ENCODE measurements at regions not wholly inside any gene's neighbourhood (a gene's known extent, or its start where the extent isn't known, plus 50 kb on each side); places are given as distances from the start of the nearest gene placed in this dataset.
"Not testable (repeated sequence)": the region's sequence is repeated elsewhere in the genome, so short reads cannot be mapped to it uniquely, and the experiment has no call there.

GRCh38 chr4:151459375-151459774 lies 50.4 kb downstream of the FHIP1A start:
- DNase-seq: no peak

GRCh38 chr4:151460434-151460833 lies 51.5 kb downstream of the FHIP1A start:
- DNase-seq: peak in 1 of 2 experiments; percentile 1

DNA sequence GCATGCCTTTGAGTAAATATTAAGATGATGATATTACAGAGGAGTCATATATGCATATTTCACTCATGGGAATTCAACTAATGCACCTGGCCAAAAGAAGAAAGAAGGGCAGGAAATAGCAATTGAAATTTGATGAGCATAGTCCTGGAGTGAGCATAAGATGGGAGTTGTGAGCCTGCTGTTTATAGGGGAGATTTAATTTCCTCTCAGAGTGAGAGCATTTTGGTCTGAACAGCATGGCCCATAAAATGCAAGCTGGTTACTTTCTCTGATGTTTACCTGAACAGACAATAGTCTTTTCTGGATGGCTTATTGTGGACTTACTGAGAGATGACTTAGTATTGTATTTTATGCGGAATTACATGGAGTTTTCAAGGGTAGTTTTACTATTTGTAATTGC lies 53.6 kb downstream of the FHIP1A start:
- no peak for DNase-seq

DNA sequence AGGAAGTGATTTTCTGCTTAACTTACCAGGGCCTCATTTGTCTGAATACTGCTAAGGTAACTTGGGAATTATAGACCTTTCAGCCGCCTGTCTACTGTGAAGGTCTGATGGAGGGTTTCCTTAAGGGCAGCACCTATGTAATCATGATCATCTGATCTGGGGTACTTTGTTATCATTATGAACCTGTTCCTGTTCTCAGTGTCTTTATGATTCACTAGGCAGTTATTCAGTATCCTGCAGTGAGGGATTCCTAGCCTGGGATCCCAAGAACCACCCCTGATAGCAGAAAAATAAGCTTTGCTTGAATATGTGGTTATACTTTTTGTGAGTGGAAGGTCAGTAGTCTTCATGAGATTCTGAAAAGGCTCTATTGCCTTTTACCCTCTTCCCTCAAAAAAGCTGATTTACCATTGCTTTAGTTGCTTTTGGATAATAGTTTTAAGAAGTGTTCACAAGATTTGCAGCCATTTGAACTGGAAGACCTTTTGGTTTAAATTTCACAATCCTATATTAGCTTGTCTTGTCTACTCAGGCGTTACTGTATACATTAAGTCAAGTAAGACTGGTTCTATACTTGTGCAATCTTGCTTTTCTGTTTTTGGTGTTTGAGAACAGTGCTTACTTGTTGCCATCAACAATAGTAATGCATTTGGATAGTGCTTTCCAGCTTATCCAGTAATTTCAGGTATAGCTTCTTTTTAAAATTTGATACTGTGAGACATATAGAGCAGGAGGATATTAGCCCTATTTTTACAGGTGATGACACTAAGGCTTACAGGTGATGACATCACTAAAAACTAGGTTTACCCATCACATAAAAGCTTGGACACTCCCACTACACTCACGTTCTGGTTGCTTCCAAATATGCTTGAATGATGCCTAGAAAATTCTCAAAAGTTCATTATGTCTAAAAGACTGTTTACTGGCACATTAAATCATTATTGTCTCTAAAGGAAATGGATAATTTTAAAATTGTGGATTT lies 60.0 kb downstream of the FHIP1A start:
- DNase-seq: no peak

DNA sequence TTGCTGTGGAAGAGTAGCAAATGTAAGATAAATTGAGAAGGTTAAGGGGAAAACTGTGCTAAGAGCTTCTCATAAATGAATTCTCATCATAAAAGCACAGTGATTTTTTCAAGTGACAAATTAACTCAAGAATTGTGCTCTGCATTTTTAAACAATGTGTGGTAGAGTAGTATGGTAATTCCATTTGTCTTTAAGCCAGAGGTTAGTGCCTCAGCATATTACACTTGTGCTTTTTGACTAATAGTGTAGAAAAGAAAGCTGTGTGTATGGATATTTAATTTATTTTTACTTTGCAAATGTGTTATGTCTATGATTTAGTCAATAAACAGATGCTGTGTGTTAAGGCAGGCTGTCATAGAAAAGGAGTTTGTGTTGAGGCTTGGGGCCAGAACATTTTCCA lies 61.0 kb downstream of the FHIP1A start:
- no peak for DNase-seq

DNA sequence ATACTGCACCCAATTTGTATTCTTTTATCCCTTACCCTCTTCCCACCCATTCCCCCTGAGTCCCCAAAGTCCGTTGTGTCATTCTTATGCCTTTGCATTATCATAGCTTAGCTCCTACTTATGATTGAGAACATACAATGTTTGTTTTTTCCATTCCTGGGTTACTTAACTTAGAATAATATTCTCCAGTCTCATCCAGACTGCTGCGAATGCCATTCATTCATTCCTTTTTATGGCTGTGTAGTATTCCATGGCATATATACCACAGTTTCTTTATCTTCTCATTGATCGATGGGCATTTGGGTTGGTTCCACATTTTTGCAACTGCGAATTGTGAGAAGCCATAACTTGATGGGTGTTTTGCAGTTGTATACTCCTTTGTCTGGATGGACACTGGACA lies 62.8 kb downstream of the FHIP1A start:
- no peak for DNase-seq

DNA sequence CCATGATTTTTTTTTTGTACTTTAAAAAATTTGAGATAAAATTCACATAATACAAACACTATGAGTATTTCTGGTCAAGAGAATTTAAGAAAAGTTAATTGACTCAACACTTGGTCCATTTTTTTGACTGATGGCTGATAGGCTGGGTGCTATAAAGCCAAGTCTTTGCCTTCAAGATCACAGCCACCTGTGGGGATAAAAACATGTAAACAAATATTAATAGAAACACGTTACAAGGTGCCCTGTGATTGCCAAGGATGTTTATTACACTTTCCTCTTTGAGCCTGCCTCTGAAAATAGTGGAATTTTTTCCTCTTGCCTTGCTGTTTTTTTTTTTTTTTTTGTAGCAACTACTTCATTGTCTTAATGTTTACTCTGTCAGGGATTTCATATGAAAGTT lies 63.3 kb downstream of the FHIP1A start:
- no peak for DNase-seq

DNA sequence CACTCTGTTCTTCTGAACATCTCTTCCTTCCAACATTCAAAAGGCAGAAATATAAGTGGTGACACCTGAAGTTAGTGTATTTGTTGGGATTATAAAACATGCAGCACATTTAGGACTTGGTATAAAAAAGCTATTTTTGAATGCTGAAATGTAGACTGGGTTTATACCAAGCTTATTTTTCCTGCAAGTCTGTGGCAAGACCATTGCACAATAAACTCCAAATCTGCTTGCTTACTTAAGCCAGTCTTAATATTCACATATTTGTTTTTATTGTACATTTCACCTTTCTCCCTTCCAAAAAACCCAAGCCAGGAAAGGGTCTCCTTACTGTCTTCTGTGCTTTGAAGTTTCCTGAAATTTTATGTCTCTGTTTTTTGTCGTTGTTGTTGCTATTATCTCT lies 63.7 kb downstream of the FHIP1A start:
- DNase-seq: no peak

DNA sequence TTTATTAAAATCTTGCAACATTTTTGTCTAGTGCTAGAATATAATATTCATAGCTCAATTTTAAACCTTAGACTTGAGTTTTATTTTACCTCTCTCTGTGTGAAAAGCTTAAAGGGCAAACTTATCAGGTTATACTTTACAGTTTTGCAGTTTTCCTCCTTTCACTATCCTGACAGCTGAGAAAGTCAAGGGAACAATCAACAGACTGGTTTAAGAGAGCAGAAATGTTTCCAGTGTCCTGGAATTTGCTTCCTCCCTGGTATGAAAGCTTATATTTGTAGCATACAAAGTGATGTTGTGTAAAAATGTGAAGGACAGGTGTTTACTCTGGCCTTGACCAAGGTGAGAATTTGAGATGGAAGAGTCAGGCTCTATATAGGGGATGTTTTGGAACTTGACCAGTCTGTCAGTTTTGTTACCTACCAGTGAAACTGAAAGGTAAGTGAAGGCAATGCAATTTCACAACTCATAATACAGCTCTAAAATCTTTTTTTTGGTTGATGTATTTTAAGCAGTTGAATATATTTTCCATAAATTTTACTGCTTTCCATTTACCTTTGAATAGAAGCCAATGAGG lies 64.6 kb downstream of the FHIP1A start:
- DNase-seq: no peak

GRCh38 chr4:151475035-151475714 lies 66.2 kb downstream of the FHIP1A start:
- no peak for DNase-seq

DNA sequence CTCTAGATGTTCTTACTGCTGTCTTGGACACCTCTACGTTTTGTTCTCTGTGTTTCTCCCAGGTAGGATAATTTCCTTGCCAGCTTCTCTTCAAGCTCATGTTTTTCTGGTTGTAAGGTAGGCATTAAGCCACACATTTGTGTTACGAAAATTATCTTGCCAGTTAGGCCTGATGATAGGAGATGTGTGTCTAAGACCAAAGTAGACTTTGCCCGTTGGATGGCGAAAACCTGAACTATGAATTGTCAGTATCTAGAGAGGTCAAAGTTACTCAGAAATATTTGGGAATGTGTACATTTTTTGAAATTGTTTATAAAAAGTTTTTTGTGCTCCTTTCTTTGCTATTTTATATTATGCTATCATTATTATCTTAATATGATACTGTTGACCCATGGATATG lies 72.8 kb downstream of the FHIP1A start:
- DNase-seq: no peak

DNA sequence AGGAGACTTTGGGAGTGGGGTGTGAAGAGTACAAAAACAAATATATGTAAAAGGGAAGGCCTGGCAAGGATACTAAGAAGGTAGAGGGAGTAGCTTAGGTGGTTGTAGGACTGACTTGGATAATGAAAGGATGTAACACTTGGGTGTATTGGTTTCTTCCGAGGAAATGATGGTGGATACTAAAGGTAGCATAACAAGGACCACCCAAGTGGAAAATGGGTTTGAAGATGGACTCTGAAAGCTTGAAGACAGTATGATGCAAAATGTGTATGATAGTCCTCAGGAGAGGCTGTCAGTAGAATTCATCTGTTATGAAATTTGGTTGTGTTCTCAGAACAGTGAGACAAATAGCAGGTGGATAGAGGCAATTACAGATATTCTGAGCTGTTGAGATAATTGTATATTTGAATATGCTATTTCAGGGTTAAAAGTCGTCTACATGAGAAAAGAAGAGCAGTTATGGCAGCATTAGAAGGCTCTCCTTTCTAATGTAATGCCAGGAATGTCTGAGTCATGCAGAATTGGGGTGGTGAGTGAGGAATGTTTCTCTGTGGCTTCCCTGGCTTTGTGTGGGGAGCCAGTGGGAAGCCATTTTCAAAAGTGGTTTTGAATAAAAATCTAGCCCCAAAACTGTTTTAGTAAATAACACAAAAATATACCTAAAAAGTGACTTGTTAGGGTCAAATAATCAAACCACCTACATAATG lies 75.6 kb downstream of the FHIP1A start:
- no peak for DNase-seq

GRCh38 chr4:151485541-151486131 lies 76.7 kb downstream of the FHIP1A start:
- no peak for DNase-seq

GRCh38 chr4:151486168-151486567 lies 77.2 kb downstream of the FHIP1A start:
- DNase-seq: no peak

- no peak for DNase-seq
Measured at GRCh38 chr4:151488968-151489367, 80.0 kb downstream of the FHIP1A start.

GRCh38 chr4:151489462-151490203 lies 80.7 kb downstream of the FHIP1A start:
- peak in 1 of 2 experiments; percentile 0 for DNase-seq

GRCh38 chr4:151495612-151496011 lies 86.6 kb downstream of the FHIP1A start:
- peak; percentile 1 to 2 for DNase-seq

GRCh38 chr4:151511548-151511947 lies 102.6 kb downstream of the FHIP1A start:
- not testable (repeated sequence) for DNase-seq

DNA sequence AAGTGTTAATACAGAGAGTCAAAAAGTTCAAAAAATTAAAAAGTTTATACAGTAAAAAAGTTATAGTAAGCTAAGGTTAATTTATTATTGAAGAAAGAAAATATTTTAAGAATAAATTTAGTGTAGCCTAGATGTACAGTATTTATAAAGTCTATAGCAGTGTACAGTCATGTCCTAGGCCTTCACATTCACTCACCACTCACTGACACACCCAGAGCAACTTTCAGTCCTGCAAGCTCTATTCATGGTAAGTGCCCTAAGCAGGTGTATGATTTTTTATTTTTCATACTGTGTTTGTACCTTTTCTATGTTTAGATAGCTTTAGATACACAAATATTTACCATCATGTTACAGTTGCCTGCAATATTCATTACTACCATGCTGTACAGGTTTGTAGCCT lies 108.9 kb downstream of the FHIP1A start:
- no peak for DNase-seq

DNA sequence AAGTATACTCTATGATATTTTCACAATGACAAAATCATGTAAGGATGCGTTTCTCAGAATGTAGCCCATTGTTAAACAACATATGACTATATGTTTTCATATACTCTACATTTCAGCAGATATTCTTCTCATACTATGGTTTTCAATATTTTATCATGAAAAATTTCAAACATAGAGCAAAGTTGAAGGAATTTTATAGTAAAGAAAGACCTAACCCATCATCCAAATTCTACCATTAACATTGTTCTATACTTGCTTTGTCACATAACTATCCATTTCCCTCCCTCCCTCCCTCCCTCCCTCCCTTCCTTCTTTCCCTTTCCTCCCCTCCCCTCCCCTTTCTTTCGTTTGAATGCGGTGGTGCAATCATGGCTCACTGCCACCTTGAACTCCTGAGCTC lies 109.4 kb downstream of the FHIP1A start:
- no peak for DNase-seq

DNA sequence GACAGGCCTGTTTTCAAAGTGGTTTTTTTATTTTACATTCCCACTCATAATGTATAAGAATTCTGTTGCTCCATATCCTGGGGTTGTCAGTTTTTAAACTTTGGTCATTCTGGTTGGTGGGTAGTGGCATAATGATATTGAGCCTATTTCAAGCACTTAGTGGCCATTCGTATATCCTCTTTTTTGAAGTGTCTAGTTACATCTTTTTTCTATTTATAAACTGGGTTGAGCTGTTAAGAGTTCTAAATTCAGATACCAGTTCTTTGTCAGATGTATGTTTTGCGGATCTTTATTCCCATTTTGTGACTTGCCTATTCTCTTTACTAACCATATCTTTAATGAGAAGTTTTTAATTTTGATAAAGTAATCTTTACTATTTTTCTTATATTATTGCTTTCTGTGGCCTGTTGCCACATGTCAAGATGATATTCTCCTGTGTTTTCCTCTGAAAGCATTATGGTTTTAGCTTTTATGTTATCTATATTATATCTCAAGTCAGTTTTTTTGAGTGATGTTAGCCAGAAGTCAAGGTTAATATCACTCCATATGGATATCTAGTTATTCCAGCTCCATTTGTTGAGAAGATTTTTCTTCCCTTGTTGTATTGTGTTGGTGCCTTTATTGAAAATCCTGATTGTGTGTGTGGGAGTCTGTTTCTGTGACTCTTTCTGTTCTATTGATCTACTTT lies 110.9 kb downstream of the FHIP1A start:
- no peak for DNase-seq
